Ascending aorta (tissue), 2 donors: ENCODE measurements at regions not wholly inside any gene's neighbourhood (a gene's known extent, or its start where the extent isn't known, plus 50 kb on each side); places are given as distances from the start of the nearest gene placed in this dataset.

ENCODE experiments used
- DNase-seq, 2 donors: peaks; one replicate each; pipeline ENCODE4 v3.0.0-alpha.2; 2019; ENCODE audit warnings: low spot score in 2 of 2
- H3K27ac ChIP-seq, 2 donors: fragments of 200-600 bp; sonication (generic); one replicate each; pipeline ENCODE4 v1.5.1; 2016 to 2017; ENCODE audit warnings: mild to moderate bottlenecking in 1 of 2
- H3K27me3 ChIP-seq: fragments of 200-600 bp; sonication (generic); one replicate; pipeline ENCODE4 v1.5.1; 2017
- H3K36me3 ChIP-seq, 2 donors: fragments of 200-600 bp; sonication (generic); one replicate each; pipeline ENCODE4 v1.5.1; 2016
- H3K4me1 ChIP-seq, 2 donors: fragments of 200-600 bp; sonication (generic); one replicate each; pipeline ENCODE4 v1.5.1; 2016 to 2017; ENCODE audit warnings: mild to moderate bottlenecking in 1 of 2
- H3K4me3 ChIP-seq, 2 donors: fragments of 200-600 bp; sonication (generic); one replicate each; pipeline ENCODE4 v1.5.1; 2016 to 2017; ENCODE audit warnings: mild to moderate bottlenecking in 1 of 2
- H3K9me3 ChIP-seq, 2 donors: fragments of 200-600 bp; sonication (generic); one replicate each; pipeline ENCODE4 v1.5.1; 2016
- intact Hi-C: fragments of 100-400 bp; cut with DNase I; formaldehyde crosslinking; loops from one replicate; pipeline ENCODE4 v1.15.1; 2023
- TF ChIP-seq, protein P1 (sequence below), 3 experiments: fragments of 200-600 bp in 2 of 3; fragments of 450-650 bp in 1 of 3; sonication (generic) in 2 of 3; IDR thresholded peaks; one replicate each; pipeline ENCODE4 v1.5.1; 2016 to 2019; ENCODE audit warnings: antibody characterized with exemption in 3 of 3, mild to moderate bottlenecking in 1 of 3, moderate library complexity in 1 of 3

DNA sequence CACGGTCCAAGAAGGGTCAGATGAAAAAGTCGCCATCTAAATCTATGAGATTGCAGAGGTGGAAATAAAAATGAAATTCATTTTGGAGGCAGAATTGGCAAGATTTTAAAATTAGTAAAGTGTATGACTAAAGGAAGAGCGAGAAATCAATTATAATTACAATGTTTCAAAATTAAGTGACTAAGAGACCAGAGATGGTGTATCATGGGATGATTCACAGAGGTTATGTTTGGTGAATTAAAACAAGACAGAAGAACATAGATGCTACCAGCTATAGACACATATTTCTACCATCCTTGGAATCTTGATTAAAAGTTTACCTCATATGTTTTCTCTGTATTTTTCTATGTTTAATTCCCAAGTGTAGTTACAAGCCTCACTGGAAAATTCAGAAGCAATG, 308.9 kb upstream of the DNAJC19 start:
- no peak overlapping the region for H3K27ac ChIP-seq
- no peaks in the 10 kb centered on the region for H3K27me3 ChIP-seq
- DNase-seq = no peak
- intact Hi-C loops = no loop called here
- no peak overlapping the region for H3K4me3 ChIP-seq
- no peaks in the 10 kb centered on the region for H3K9me3 ChIP-seq
- no peaks in the 10 kb centered on the region for H3K4me1 ChIP-seq
- no peaks in the 10 kb centered on the region for H3K36me3 ChIP-seq
- TF ChIP-seq, protein P1, sequence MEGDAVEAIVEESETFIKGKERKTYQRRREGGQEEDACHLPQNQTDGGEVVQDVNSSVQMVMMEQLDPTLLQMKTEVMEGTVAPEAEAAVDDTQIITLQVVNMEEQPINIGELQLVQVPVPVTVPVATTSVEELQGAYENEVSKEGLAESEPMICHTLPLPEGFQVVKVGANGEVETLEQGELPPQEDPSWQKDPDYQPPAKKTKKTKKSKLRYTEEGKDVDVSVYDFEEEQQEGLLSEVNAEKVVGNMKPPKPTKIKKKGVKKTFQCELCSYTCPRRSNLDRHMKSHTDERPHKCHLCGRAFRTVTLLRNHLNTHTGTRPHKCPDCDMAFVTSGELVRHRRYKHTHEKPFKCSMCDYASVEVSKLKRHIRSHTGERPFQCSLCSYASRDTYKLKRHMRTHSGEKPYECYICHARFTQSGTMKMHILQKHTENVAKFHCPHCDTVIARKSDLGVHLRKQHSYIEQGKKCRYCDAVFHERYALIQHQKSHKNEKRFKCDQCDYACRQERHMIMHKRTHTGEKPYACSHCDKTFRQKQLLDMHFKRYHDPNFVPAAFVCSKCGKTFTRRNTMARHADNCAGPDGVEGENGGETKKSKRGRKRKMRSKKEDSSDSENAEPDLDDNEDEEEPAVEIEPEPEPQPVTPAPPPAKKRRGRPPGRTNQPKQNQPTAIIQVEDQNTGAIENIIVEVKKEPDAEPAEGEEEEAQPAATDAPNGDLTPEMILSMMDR (IDR thresholded peaks at IDR 0.05) = no peak

DNA sequence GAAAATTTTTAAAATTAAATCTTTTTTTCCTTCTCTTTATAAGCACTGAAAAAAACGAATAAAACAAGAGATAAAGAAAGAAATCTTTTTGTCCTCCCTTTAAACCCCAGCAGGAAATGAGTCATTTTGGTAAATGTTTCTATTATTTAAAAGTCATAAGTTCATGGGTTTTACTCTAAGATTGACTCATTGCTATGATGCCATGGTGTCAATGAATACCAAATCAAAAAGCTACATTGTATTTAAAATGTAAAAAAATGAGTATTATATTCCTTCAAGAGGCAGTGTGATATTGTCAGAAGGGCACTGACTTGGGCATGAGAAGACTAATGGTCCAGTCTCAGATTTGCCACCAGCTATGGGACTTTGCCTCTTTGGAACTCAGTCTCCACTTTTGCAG, 303.4 kb upstream of the DNAJC19 start:
- H3K4me3 ChIP-seq = no peak overlapping the region
- no peaks in the 10 kb centered on the region for H3K27me3 ChIP-seq
- H3K9me3 ChIP-seq = no peaks in the 10 kb centered on the region
- H3K27ac ChIP-seq = no peak overlapping the region
- no peaks in the 10 kb centered on the region for H3K36me3 ChIP-seq
- no peak for DNase-seq
- intact Hi-C loops = no loop called here
- TF ChIP-seq, protein P1 (IDR thresholded peaks at IDR 0.05) = no peak
- no peaks in the 10 kb centered on the region for H3K4me1 ChIP-seq

DNA sequence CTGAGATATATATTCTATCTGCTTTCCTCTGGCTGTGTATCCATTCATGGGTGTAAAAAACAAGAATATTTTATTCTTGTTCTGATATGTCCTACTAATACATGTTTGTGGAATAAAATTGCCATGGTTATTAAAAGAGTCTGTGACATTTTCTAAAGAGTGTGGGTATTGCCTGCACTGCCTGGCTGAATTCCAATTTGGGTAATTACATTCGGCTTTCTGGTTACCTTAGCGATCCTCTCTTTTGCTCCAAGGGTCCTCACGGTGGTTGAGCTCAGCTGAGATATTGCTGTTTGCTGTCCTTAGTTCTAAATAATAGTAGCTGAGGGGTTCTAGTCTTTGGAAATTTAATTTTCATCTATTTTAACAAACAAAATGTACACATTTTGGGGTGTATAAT, 301.4 kb upstream of the DNAJC19 start:
- H3K27me3 ChIP-seq = no peaks in the 10 kb centered on the region
- TF ChIP-seq, protein P1 (IDR thresholded peaks at IDR 0.05) = no peak
- H3K4me1 ChIP-seq = no peaks in the 10 kb centered on the region
- intact Hi-C loops = no loop called here
- DNase-seq = no peak
- H3K9me3 ChIP-seq = no peaks in the 10 kb centered on the region
- no peak overlapping the region for H3K27ac ChIP-seq
- H3K4me3 ChIP-seq = no peak overlapping the region
- no peaks in the 10 kb centered on the region for H3K36me3 ChIP-seq

DNA sequence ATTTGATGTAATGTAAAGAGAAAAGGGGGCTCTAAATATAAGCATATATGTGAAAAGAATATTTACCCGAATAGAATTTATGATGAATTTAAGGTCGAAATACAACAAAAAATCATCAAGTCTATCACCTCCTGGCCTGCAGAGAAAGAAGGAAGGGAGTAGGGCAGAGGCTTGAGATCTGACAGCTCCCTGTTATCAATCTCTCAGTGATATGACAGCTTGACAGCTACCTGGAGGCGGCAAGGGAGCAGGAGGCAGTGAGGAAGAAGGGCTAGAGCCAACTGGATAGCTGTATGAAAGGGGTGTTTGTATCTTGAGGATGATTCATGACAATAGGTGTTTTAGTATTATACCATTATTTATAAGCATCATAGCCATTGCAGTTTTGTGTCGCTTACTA, 299.8 kb upstream of the DNAJC19 start:
- no peak overlapping the region for H3K4me3 ChIP-seq
- H3K9me3 ChIP-seq = no peaks in the 10 kb centered on the region
- no peaks in the 10 kb centered on the region for H3K36me3 ChIP-seq
- H3K27me3 ChIP-seq = no peaks in the 10 kb centered on the region
- TF ChIP-seq, protein P1 (IDR thresholded peaks at IDR 0.05) = no peak
- intact Hi-C loops = no loop called here
- no peak for DNase-seq
- no peaks in the 10 kb centered on the region for H3K4me1 ChIP-seq
- H3K27ac ChIP-seq = no peak overlapping the region

DNA sequence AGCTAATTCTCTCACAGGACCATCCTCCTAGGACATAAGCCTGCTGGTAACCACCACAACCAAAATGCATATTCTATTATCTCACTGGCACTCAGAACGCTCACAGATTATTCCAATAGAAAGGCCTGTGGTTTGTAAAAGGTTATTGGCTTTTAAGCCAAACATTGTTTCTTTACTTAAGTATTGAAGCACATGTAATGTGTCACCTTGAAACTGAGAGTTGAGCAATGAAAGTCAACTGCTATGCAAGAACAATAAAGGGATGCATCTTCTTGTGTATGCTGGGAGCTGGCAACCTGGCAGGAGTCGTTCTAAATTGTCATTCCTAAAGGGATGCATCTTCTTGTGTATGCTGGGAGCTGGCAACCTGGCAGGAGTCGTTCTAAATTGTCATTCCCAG, 298.6 kb upstream of the DNAJC19 start:
- H3K4me1 ChIP-seq = no peaks in the 10 kb centered on the region
- H3K27ac ChIP-seq = no peak overlapping the region
- H3K36me3 ChIP-seq = no peaks in the 10 kb centered on the region
- TF ChIP-seq, protein P1 (IDR thresholded peaks at IDR 0.05) = no peak
- intact Hi-C loops = no loop called here
- no peak for DNase-seq
- no peaks in the 10 kb centered on the region for H3K9me3 ChIP-seq
- no peaks in the 10 kb centered on the region for H3K27me3 ChIP-seq
- H3K4me3 ChIP-seq = no peak overlapping the region

DNA sequence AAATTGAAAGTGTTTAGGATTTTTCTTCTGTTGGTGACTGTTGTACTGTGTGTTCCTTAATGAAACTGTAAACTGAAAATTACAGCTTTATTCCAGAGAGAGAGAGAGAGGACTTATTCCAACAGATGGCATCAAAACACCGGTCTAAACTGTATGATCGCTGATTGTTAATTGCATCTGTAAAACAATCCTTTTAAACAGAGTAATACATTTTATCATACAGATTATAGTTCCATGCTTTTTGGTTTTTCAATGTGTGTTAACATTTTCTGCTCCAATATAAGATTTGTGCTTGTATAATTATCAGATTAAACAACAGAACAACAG, 289.7 kb upstream of the DNAJC19 start:
- no peak for DNase-seq
- no peaks in the 10 kb centered on the region for H3K36me3 ChIP-seq
- intact Hi-C loops = no loop called here
- no peaks in the 10 kb centered on the region for H3K27me3 ChIP-seq
- H3K27ac ChIP-seq = no peak overlapping the region
- TF ChIP-seq, protein P1 (IDR thresholded peaks at IDR 0.05) = no peak
- no peaks in the 10 kb centered on the region for H3K9me3 ChIP-seq
- no peaks in the 10 kb centered on the region for H3K4me1 ChIP-seq
- H3K4me3 ChIP-seq = no peak overlapping the region
